Activated CD8-positive, alpha-beta T cell treated with anti-CD3 and anti-CD28 coated beads for 36 hours (primary cell): ENCODE measurements at regions not wholly inside any gene's neighbourhood (a gene's known extent, or its start where the extent isn't known, plus 50 kb on each side); places are given as distances from the start of the nearest gene placed in this dataset.

Experiments used
- ATAC-seq: fragments of 200-7000 bp; cut with Tn5 transposase; one replicate; pipeline ENCODE4 v1.10.0; 2021; ENCODE audit warnings: mild to moderate bottlenecking, moderate library complexity
- CTCF ChIA-PET: fragments of 350-600 bp; sonication (Branson Sonifier 250); formaldehyde crosslinking; loops from one replicate; lab custom pipeline; 2021; ENCODE audit warnings: antibody characterized with exemption; lab: Charles Lee
- POLR2A ChIA-PET: fragments of 350-600 bp; sonication (Branson Sonifier 250); formaldehyde crosslinking; loops from one replicate; lab custom pipeline; 2021; ENCODE audit warnings: antibody characterized with exemption; lab: Charles Lee
- DNase-seq: peaks from one replicate; pipeline ENCODE4 v3.0.0-alpha.2; 2020
- H3K27ac Mint-ChIP-seq: one replicate; pipeline ENCODE4 v1.8.0; 2021; ENCODE audit warnings: mild to moderate bottlenecking, mixed read lengths
- H3K27me3 Mint-ChIP-seq: one replicate; pipeline ENCODE4 v1.8.0; 2021; ENCODE audit warnings: mixed read lengths
- H3K36me3 Mint-ChIP-seq: one replicate; pipeline ENCODE4 v1.8.0; 2021; ENCODE audit warnings: low read depth, mixed read lengths
- H3K4me1 Mint-ChIP-seq: one replicate; pipeline ENCODE4 v1.8.0; 2021; ENCODE audit warnings: low read depth, mixed read lengths
- H3K4me3 Mint-ChIP-seq: one replicate; pipeline ENCODE4 v1.8.0; 2021; ENCODE audit warnings: mild to moderate bottlenecking, moderate library complexity, mixed read lengths
- H3K9me3 Mint-ChIP-seq: one replicate; pipeline ENCODE4 v1.8.0; 2021; ENCODE audit warnings: mixed read lengths
- intact Hi-C: fragments of 100-400 bp; cut with micrococcal nuclease; formaldehyde crosslinking; loops from one replicate; pipeline ENCODE4 v1.10.0; 2022
- TF ChIP-seq, protein P1 (sequence below): fragments of 200-600 bp; IDR thresholded peaks from one replicate; pipeline ENCODE4 v1.8.0; 2022; ENCODE audit warnings: antibody characterized with exemption, mild to moderate bottlenecking

DNA sequence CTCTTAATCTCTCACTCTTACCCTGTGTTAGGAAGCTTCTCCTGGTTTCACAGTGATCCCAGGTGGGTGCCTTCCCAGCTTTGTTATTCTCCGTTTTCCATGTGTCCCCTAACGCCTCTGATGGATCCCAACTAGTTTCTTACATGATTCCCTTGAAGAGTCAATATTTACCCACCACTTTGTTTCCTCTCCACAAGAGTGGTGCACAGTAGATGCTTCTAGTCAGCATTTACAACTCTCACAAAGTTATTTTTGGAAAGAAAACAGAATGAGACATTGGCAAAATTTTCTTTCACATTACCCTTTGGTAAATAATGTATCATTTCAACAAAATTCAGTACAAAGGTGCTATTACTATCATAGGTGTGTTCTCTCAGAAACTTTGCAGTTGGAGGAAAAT is 1611.1 kb upstream of the ZEB2 start:
- ChIA-PET POLR2A (no interaction called here), CTCF (no interaction called here)
- intact Hi-C loops: no loop called here
- H3K4me3 Mint-ChIP-seq: no peak overlapping the region
- H3K9me3 Mint-ChIP-seq: peaks cover 6% of the 10 kb centered on the region
- no peaks in the 10 kb centered on the region for H3K27me3 Mint-ChIP-seq
- DNase-seq (no peak), ATAC-seq (no peak)
- no peaks in the 10 kb centered on the region for H3K4me1 Mint-ChIP-seq
- TF ChIP-seq, protein P1, sequence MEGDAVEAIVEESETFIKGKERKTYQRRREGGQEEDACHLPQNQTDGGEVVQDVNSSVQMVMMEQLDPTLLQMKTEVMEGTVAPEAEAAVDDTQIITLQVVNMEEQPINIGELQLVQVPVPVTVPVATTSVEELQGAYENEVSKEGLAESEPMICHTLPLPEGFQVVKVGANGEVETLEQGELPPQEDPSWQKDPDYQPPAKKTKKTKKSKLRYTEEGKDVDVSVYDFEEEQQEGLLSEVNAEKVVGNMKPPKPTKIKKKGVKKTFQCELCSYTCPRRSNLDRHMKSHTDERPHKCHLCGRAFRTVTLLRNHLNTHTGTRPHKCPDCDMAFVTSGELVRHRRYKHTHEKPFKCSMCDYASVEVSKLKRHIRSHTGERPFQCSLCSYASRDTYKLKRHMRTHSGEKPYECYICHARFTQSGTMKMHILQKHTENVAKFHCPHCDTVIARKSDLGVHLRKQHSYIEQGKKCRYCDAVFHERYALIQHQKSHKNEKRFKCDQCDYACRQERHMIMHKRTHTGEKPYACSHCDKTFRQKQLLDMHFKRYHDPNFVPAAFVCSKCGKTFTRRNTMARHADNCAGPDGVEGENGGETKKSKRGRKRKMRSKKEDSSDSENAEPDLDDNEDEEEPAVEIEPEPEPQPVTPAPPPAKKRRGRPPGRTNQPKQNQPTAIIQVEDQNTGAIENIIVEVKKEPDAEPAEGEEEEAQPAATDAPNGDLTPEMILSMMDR: no peak
- H3K36me3 Mint-ChIP-seq: no peaks in the 10 kb centered on the region
- no peak overlapping the region for H3K27ac Mint-ChIP-seq

DNA sequence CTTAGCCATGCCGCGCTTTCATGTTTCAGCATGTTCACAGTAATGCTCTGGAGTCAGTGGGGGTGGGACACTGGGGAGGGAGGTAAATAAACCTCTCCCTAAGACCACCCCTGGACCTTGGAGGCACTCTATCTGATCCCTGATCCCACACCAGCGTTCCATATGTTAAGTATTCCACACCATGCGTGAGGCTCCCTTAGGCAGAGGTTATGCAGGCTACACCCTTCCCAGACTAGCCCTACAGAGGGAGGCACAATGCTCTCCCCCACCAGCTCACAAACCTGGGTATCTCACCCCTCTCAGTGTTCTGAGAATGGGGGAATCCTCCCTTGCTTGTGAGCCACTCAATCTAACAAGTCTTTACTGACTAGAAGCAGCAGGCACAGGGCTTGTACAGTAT is 1610.4 kb upstream of the ZEB2 start:
- DNase-seq: no peak
- Mint-ChIP-seq H3K4me3 (no peak overlapping the region), H3K27ac (no peak overlapping the region), H3K27me3 (no peaks in the 10 kb centered on the region), H3K9me3 (peaks cover 6% of the 10 kb centered on the region), H3K4me1 (no peaks in the 10 kb centered on the region), H3K36me3 (no peaks in the 10 kb centered on the region)
- ChIA-PET POLR2A (no interaction called here), CTCF (no interaction called here)
- TF ChIP-seq, protein P1: no peak
- intact Hi-C loops: no loop called here
- no peak for ATAC-seq

DNA sequence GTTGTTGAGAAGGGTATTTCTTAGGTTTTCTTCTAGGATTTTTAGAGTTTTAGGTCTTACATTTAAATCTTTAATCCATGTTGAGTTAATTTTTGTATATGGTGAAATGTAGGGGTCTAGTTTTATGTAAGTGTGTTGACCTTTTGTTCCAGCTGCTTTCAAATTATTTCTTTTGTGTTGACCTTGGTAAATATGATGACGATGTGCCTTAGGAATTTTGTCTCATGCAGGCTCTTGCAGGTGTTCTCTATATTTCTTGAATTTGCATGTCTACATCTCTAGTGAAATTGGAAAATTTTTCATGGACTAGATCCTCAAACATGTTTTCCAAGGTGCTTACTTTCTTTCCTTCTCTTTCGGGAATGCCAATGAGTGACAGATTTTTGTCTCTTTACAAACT is 1609.3 kb upstream of the ZEB2 start:
- H3K36me3 Mint-ChIP-seq: no peaks in the 10 kb centered on the region
- H3K27me3 Mint-ChIP-seq: no peaks in the 10 kb centered on the region
- CTCF ChIA-PET: interaction anchor here (0.7 kb wide), 1 partner anchor 18 kb away, joined by 3 read pairs; no protein-coding TSS in a partner anchor
- H3K4me1 Mint-ChIP-seq: no peaks in the 10 kb centered on the region
- no peak for DNase-seq
- intact Hi-C loops: no loop called here
- ATAC-seq: no peak
- POLR2A ChIA-PET: no interaction called here
- H3K27ac Mint-ChIP-seq: no peak overlapping the region
- TF ChIP-seq, protein P1: no peak
- H3K4me3 Mint-ChIP-seq: no peak overlapping the region
- peaks cover 6% of the 10 kb centered on the region for H3K9me3 Mint-ChIP-seq

DNA sequence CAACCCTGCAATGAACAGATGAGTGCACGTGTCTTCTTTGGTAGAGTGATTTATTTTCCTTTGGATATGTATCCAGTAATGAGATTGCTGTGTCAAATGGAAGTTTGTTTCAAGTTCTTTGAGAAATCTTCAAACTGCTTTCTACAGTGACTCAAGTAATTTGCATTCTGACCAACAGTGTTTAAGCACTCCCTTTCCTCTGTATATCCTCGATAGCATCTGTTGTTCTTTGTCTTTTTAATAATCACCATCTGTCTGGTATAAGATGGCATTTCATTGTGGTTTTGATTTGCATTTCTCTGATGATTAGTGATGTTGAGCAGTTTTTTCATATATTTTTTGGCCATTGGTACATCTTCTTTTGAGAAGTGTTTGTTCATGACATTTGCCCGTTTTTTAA is 1608.3 kb upstream of the ZEB2 start:
- POLR2A ChIA-PET: no interaction called here
- no peak for ATAC-seq
- TF ChIP-seq, protein P1: no peak
- no peaks in the 10 kb centered on the region for H3K4me1 Mint-ChIP-seq
- intact Hi-C loops: no loop called here
- peaks cover 5% of the 10 kb centered on the region for H3K9me3 Mint-ChIP-seq
- no peak overlapping the region for H3K4me3 Mint-ChIP-seq
- no peak overlapping the region for H3K27ac Mint-ChIP-seq
- CTCF ChIA-PET: no interaction called here
- DNase-seq: no peak
- H3K27me3 Mint-ChIP-seq: no peaks in the 10 kb centered on the region
- H3K36me3 Mint-ChIP-seq: no peaks in the 10 kb centered on the region

DNA sequence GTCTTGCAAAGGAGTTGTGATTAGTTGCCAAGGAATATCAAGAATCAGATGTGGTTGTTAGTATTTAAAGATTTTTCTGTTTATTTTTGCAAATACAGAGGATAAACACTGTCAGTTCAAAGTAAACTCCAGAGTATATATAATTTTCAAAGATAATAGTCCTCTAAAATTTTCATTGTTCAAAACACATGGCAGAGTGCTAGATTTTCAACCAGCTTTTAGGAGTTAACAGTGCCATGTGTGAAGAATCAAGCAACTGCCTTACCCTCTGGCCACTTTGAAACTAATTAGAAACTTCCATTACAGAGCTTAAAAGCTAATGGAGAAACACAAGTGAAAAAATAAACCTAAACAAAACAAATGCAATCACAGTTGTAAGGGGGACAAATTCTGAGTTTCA is 1605.6 kb upstream of the ZEB2 start:
- Mint-ChIP-seq H3K27me3 (no peaks in the 10 kb centered on the region), H3K4me1 (no peaks in the 10 kb centered on the region), H3K9me3 (no peaks in the 10 kb centered on the region), H3K36me3 (no peaks in the 10 kb centered on the region), H3K27ac (no peak overlapping the region), H3K4me3 (no peak overlapping the region)
- intact Hi-C loops: no loop called here
- CTCF ChIA-PET: no interaction called here
- DNase-seq (no peak), ATAC-seq (no peak)
- TF ChIP-seq, protein P1: no peak
- POLR2A ChIA-PET: no interaction called here
